Breast epithelium (tissue), 3 donors: ENCODE measurements at regions not wholly inside any gene's neighbourhood (a gene's known extent, or its start where the extent isn't known, plus 50 kb on each side); places are given as distances from the start of the nearest gene placed in this dataset.
A peak's percentile ranks its signal among the peaks of the same experiment; 100 is the strongest.

Experiments used
- CTCF ChIP-seq, 3 donors: fragments of 450-650 bp; IDR thresholded peaks; one replicate each; pipeline ENCODE4 v1.5.1; 2016 to 2017; ENCODE audit warnings: antibody characterized with exemption in 3 of 3, mild to moderate bottlenecking in 3 of 3, moderate library complexity in 3 of 3
- POLR2A ChIP-seq: fragments of 450-650 bp; IDR thresholded peaks from one replicate; pipeline ENCODE4 v1.6.1; 2016; ENCODE audit warnings: antibody characterized with exemption, mild to moderate bottlenecking, moderate library complexity
- POLR2AphosphoS5 ChIP-seq, 3 donors: sonication (generic); formaldehyde crosslinking; IDR thresholded peaks; one replicate each; pipeline ENCODE4 v1.6.1; 2017; ENCODE audit warnings: antibody characterized with exemption in 3 of 3

DNA sequence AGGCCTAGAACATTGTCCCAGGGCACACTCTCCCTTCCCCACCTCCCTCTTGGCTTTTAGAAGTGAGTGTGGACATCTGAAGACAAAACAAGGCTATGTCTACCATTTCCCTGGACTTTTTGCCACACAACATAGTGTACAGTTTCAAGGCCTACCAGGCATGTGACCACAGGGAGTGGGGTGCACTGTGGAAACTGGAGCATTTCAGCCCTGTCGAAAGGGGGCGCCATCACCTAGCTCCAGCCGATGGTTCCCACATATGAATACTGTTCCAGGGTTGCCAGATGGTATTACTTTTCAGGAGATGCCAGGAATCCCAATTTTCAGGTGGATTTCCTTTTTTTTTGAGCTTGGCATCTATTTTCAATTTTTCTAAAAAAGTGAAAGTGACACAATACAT lies 140.7 kb downstream of the KATNIP start:
- TF ChIP-seq CTCF (IDR thresholded peaks at IDR 0.05) (peak in 1 of 3 donors; percentile 48), POLR2AphosphoS5 (IDR thresholded peaks at IDR 0.05) (no peak), POLR2A (no peak)
